ENCODE measurements at regions not wholly inside any gene's neighbourhood (a gene's known extent, or its start where the extent isn't known, plus 50 kb on each side); places are given as distances from the start of the nearest gene placed in this dataset.

DNA sequence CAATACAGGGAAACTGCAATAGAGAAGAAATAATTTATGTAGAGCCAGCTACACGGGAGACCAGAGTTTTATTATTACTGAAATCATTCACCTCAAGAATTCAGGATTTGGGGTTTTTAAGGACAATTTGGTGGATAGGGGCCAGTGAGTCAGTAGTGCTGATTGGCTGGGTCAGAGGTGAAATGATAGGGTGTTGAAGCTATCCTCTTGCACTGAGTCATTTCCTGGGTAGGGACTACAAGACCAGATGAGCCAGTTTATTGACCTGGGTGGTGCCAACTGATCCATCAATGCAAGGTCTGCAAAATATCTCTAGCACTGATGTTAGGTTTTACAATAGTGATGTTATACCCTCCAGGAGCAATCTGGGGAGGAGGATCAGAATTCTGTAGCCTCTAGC is 486.3 kb downstream of the LRIG3 start:
- no peak overlapping the region for H3K4me2 ChIP-seq (ENCODE audit: low read length)
- H3K27ac ChIP-seq (ENCODE audit: low read depth, low read length, poor library complexity, severe bottlenecking), result no peak overlapping the region

DNA sequence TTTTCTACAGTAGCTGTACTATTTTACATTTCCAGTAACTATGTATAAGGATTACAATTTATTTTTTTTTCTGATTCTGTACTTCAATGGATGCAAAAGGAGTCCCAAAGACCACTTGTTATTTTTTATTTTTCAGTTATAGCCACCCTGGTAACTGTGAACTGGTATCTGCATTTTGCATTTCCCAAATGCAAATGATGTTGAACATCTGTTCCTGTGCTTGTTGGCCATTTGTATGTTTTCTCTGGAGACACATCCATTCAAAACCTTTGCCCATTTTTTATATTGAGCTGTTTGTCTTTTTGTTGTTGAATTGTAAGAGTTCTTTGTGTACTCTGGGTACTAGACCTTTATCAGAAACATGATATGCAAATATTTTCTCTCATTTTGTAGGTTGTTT is 485.6 kb downstream of the LRIG3 start:
- Histone ChIP-seq H3K4me2 (ENCODE audit: low read length) (no peak overlapping the region), H3K9me2 (ENCODE audit: low read depth, low read length) (no peaks in the 10 kb centered on the region), H3F3A (ENCODE audit: insufficient read depth, low read length) (no peaks in the 10 kb centered on the region), H3K79me2 (ENCODE audit: insufficient read depth, low read length) (no peaks in the 10 kb centered on the region), H3K9me3 (ENCODE audit: low read length) (no peaks in the 10 kb centered on the region), H3K4me3 (ENCODE audit: low read depth, low read length, poor library complexity, severe bottlenecking) (no peak overlapping the region), H3K36me3 (ENCODE audit: insufficient read depth, low read length) (no peaks in the 10 kb centered on the region), H4K20me1 (ENCODE audit: insufficient read depth, low read length) (no peaks in the 10 kb centered on the region), H2AFZ (ENCODE audit: low read length) (no peak overlapping the region), H3K4me1 (ENCODE audit: insufficient read depth, low read length, severe bottlenecking) (no peaks in the 10 kb centered on the region), H3K9ac (ENCODE audit: low read length) (no peak overlapping the region), H3K27ac (ENCODE audit: low read depth, low read length, poor library complexity, severe bottlenecking) (no peak overlapping the region), H3K27me3 (ENCODE audit: insufficient read depth, low read length) (no peaks in the 10 kb centered on the region)
- TF ChIP-seq EZH2 (IDR thresholded peaks at IDR 0.05; ENCODE audit: borderline replicate concordance, low read length), result no peak
- TF ChIP-seq, protein P1, sequence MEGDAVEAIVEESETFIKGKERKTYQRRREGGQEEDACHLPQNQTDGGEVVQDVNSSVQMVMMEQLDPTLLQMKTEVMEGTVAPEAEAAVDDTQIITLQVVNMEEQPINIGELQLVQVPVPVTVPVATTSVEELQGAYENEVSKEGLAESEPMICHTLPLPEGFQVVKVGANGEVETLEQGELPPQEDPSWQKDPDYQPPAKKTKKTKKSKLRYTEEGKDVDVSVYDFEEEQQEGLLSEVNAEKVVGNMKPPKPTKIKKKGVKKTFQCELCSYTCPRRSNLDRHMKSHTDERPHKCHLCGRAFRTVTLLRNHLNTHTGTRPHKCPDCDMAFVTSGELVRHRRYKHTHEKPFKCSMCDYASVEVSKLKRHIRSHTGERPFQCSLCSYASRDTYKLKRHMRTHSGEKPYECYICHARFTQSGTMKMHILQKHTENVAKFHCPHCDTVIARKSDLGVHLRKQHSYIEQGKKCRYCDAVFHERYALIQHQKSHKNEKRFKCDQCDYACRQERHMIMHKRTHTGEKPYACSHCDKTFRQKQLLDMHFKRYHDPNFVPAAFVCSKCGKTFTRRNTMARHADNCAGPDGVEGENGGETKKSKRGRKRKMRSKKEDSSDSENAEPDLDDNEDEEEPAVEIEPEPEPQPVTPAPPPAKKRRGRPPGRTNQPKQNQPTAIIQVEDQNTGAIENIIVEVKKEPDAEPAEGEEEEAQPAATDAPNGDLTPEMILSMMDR (IDR thresholded peaks at IDR 0.05; ENCODE audit: low read length), result no peak

More for the DNA sequence above, 486.3 kb downstream of the LRIG3 start:
- Histone ChIP-seq H3K9me3 (ENCODE audit: low read length) (no peaks in the 10 kb centered on the region), H3K9ac (ENCODE audit: low read length) (no peak overlapping the region), H3K4me1 (ENCODE audit: insufficient read depth, low read length, severe bottlenecking) (no peaks in the 10 kb centered on the region), H3K4me3 (ENCODE audit: low read depth, low read length, poor library complexity, severe bottlenecking) (no peak overlapping the region), H3K9me2 (ENCODE audit: low read depth, low read length) (no peaks in the 10 kb centered on the region), H3K36me3 (ENCODE audit: insufficient read depth, low read length) (no peaks in the 10 kb centered on the region), H4K20me1 (ENCODE audit: insufficient read depth, low read length) (no peaks in the 10 kb centered on the region), H2AFZ (ENCODE audit: low read length) (no peak overlapping the region), H3F3A (ENCODE audit: insufficient read depth, low read length) (no peaks in the 10 kb centered on the region), H3K27me3 (ENCODE audit: insufficient read depth, low read length) (no peaks in the 10 kb centered on the region), H3K79me2 (ENCODE audit: insufficient read depth, low read length) (no peaks in the 10 kb centered on the region)
- no peak for TF ChIP-seq EZH2 (IDR thresholded peaks at IDR 0.05; ENCODE audit: borderline replicate concordance, low read length)
- TF ChIP-seq, protein P1 (IDR thresholded peaks at IDR 0.05; ENCODE audit: low read length), result no peak

DNA sequence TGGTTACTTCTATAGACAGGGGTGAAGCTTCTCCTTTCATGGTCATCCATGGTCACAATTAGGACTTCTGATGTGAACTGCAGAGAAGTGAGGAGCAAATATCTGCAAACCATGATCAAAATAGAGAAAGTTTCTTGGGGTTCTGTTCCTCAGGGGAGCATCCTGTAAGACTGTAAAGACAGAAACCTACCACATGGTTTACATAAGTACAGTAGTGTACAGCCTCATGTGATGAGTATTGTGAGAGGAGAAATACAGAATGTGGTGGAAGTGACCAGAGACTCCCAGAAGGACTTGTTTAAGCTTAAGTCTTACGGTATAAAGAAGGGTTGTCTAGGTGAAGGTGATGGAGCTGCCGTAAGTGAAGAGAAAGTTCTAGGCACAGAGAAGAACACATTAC is 484.7 kb downstream of the LRIG3 start:
- no peaks in the 10 kb centered on the region for H3F3A ChIP-seq (ENCODE audit: insufficient read depth, low read length)
- TF ChIP-seq EZH2 (IDR thresholded peaks at IDR 0.05; ENCODE audit: borderline replicate concordance, low read length), result no peak
- TF ChIP-seq, protein P1 (IDR thresholded peaks at IDR 0.05; ENCODE audit: low read length), result no peak
- no peaks in the 10 kb centered on the region for H3K79me2 ChIP-seq (ENCODE audit: insufficient read depth, low read length)

More for the DNA sequence above, 484.7 kb downstream of the LRIG3 start:
- Histone ChIP-seq H4K20me1 (ENCODE audit: insufficient read depth, low read length) (no peaks in the 10 kb centered on the region), H2AFZ (ENCODE audit: low read length) (no peak overlapping the region), H3K27ac (ENCODE audit: low read depth, low read length, poor library complexity, severe bottlenecking) (no peak overlapping the region), H3K9me3 (ENCODE audit: low read length) (no peaks in the 10 kb centered on the region), H3K36me3 (ENCODE audit: insufficient read depth, low read length) (no peaks in the 10 kb centered on the region), H3K4me1 (ENCODE audit: insufficient read depth, low read length, severe bottlenecking) (no peaks in the 10 kb centered on the region), H3K27me3 (ENCODE audit: insufficient read depth, low read length) (no peaks in the 10 kb centered on the region), H3K9ac (ENCODE audit: low read length) (no peak overlapping the region), H3K4me2 (ENCODE audit: low read length) (no peak overlapping the region), H3K9me2 (ENCODE audit: low read depth, low read length) (no peaks in the 10 kb centered on the region), H3K4me3 (ENCODE audit: low read depth, low read length, poor library complexity, severe bottlenecking) (no peak overlapping the region)
